GM12878 (cell line): ENCODE measurements at regions not wholly inside any gene's neighbourhood (a gene's known extent, or its start where the extent isn't known, plus 50 kb on each side); places are given as distances from the start of the nearest gene placed in this dataset.

Experiments
- ATAC-seq: fragments of 200-7000 bp; cut with Tn5 transposase; 3 replicates; pipeline ENCODE4 v1.9.1; 2020; ENCODE audit warnings: mild to moderate bottlenecking, moderate library complexity
- BruUV-seq: library from RNA; stranded (reverse); fragments of 400-500 nt; replicated peaks from 2 replicates; lab custom pipeline; 2021; lab: Mats Ljungman, UMichigan
- CTCF ChIA-PET: fragments of 300-600 bp; sonication (Branson Sonifier 250); formaldehyde crosslinking; extraction: SDS; loops from one replicate; lab custom pipeline; 2021; ENCODE audit warnings: inconsistent platforms; lab: Yijun Ruan, JAX
- POLR2A ChIA-PET: fragments of 350-600 bp; formaldehyde crosslinking; extraction: SDS; loops from one replicate; lab custom pipeline; 2021; ENCODE audit warnings: inconsistent platforms; lab: Charles Lee
- RAD21 ChIA-PET: fragments of 300-600 bp; sonication (Branson Sonifier 250); formaldehyde crosslinking; loops from one replicate; lab custom pipeline; 2023; ENCODE audit warnings: antibody characterized with exemption; ENCODE audit not compliant: unreplicated experiment; lab: Charles Lee
- SMC1A ChIA-PET: fragments of 300-600 bp; sonication (Branson Sonifier 250); formaldehyde crosslinking; loops from one replicate; lab custom pipeline; 2023; ENCODE audit not compliant: unreplicated experiment, uncharacterized antibody; lab: Charles Lee
- DNase-seq: peaks from one replicate; pipeline ENCODE4 v3.0.0-alpha.2; 2011; ENCODE audit warnings: low read depth, low spot score
- FAIRE-seq: peaks from 3 replicates; lab custom pipeline; 2011; peaks lifted over from hg19 to GRCh38; lab: Jason Lieb, UNC
- H2AFZ ChIP-seq: 2 replicates; pipeline ENCODE4 v1.6.0; 2011; ENCODE audit warnings: low read depth, low read length, control low read depth; ENCODE audit not compliant: control insufficient read depth
- H3K27ac ChIP-seq: 2 replicates; pipeline ENCODE4 v1.5.1; 2011; ENCODE audit warnings: control low read depth; ENCODE audit not compliant: control insufficient read depth, insufficient read depth
- H3K27me3 ChIP-seq, 2 experiments: replicated peaks in 1 of 2; 2 replicates each; pipeline versions ENCODE4 v1.6.0 to v1.6.1; 2011; ENCODE audit warnings: low read length in 1 of 2; ENCODE audit not compliant: control insufficient read depth in 2 of 2, insufficient read depth in 2 of 2
- H3K36me3 ChIP-seq, 2 experiments: 2 replicates each; pipeline ENCODE4 v1.5.1; 2011; ENCODE audit warnings: low read length in 1 of 2; ENCODE audit not compliant: control insufficient read depth in 2 of 2, insufficient read depth in 2 of 2
- H3K4me1 ChIP-seq: 2 replicates; pipeline ENCODE4 v1.6.1; 2011; ENCODE audit warnings: mild to moderate bottlenecking, low read length, moderate library complexity, mixed read lengths; ENCODE audit not compliant: control insufficient read depth, insufficient read depth
- H3K4me2 ChIP-seq: 2 replicates; pipeline ENCODE4 v1.6.0; 2011; ENCODE audit warnings: control low read depth; ENCODE audit not compliant: control insufficient read depth, insufficient read depth
- H3K4me3 ChIP-seq: fragments of 200-600 bp; sonication (generic); 2 replicates; pipeline ENCODE4 v1.5.1; 2016
- H3K79me2 ChIP-seq: 2 replicates; pipeline ENCODE4 v1.6.0; 2011; ENCODE audit warnings: low read length; ENCODE audit not compliant: control insufficient read depth, insufficient read depth
- H3K9ac ChIP-seq: 2 replicates; pipeline ENCODE4 v1.8.0; 2011; ENCODE audit warnings: low read length, control low read depth, mixed read lengths; ENCODE audit not compliant: control insufficient read depth, insufficient read depth
- H3K9me3 ChIP-seq: replicated peaks from 3 replicates; pipeline ENCODE4 v1.5.1; 2011; ENCODE audit warnings: mild to moderate bottlenecking, low read length; ENCODE audit not compliant: control insufficient read depth, insufficient read depth
- H4K20me1 ChIP-seq: 2 replicates; pipeline ENCODE4 v1.6.0; 2011; ENCODE audit not compliant: control insufficient read depth, insufficient read depth
- CHD1 ChIP-seq: IDR thresholded peaks from 2 replicates; pipeline ENCODE4 v1.6.1; 2012; ENCODE audit warnings: low read depth, low read length, improper control_type of control experiment
- CTCF ChIP-seq, 3 experiments: IDR thresholded peaks in 2 of 3; conservative IDR thresholded peaks in 1 of 3; 2 replicates each; pipeline ENCODE4 v1.5.1; 2011; ENCODE audit warnings: low read depth in 3 of 3, low read length in 3 of 3, mild to moderate bottlenecking in 3 of 3, control low read depth in 2 of 3, moderate library complexity in 2 of 3, inconsistent platforms in 1 of 3, mixed read lengths in 1 of 3; ENCODE audit not compliant: control insufficient read depth in 2 of 3, insufficient read depth in 1 of 3; ENCODE audit errors: extremely low read depth in 1 of 3
- GABPA ChIP-seq: IDR thresholded peaks from 2 replicates; pipeline ENCODE4 v1.6.1; 2014; ENCODE audit warnings: antibody characterized with exemption, low read depth, mild to moderate bottlenecking, inconsistent platforms
- REST ChIP-seq: IDR thresholded peaks from 2 replicates; pipeline ENCODE4 v1.6.1; 2012; ENCODE audit warnings: mild to moderate bottlenecking, low read depth, low read length
- WGBS: methylation state at CpG from one replicate; pipeline ENCODE4 v1.1.6; 2016; ENCODE audit warnings: low lambda C conversion rate; ENCODE audit not compliant: insufficient replicate concordance, insufficient coverage; ENCODE audit errors: missing lambda C conversion rate; 5-methylcytosine and 5-hydroxymethylcytosine counted together
- in situ Hi-C: fragments of 300-500 bp; cut with MboI; formaldehyde crosslinking; loops from 9 replicates; pipeline ENCODE4 v1.14.3; 2018; ENCODE audit warnings: mixed read lengths
- intact Hi-C: fragments of 100-400 bp; cut with micrococcal nuclease; formaldehyde crosslinking; loops from one replicate; pipeline ENCODE4 v1.14.2; 2022; ENCODE audit not compliant: unreplicated experiment

- TF ChIP-seq REST (no peak), CTCF (IDR thresholded peaks at IDR 0.05 in 2 of 3, conservative IDR thresholded peaks at IDR 0.05 in 1 of 3; ENCODE audit: control insufficient read depth in 2 of 3, extremely low read depth in 1 of 3, insufficient read depth in 1 of 3, low read depth in 3 of 3, low read length in 3 of 3) (no peak)
Observed at GRCh38 chr10:78527296-78527695, 493.6 kb downstream of the RPS24 start (continued).

- SMC1A ChIA-PET, result no interaction called here
- FAIRE-seq (no peak), DNase-seq (no peak), ATAC-seq (no peak)
- no peaks in the 10 kb centered on the region for H3K27me3 ChIP-seq
- POLR2A ChIA-PET, result no interaction called here
- H3K9ac ChIP-seq, result no peak overlapping the region
- RAD21 ChIA-PET, result no interaction called here
- WGBS, result 28% methylated on average over 13 of the region's 13 CpGs
- H3K4me2 ChIP-seq, result no peak overlapping the region
- in situ Hi-C loops, result no loop called here
- BruUV-seq, result no TSS peak
- no peak overlapping the region for H3K4me3 ChIP-seq
- TF ChIP-seq CHD1 (no peak), GABPA (no peak)
- no peaks in the 10 kb centered on the region for H3K4me1 ChIP-seq
- no peak overlapping the region for H2AFZ ChIP-seq
- H3K27ac ChIP-seq, result no peak overlapping the region
- no peaks in the 10 kb centered on the region for H4K20me1 ChIP-seq
- no peaks in the 10 kb centered on the region for H3K79me2 ChIP-seq
- intact Hi-C loops, result no loop called here
- no peaks in the 10 kb centered on the region for H3K36me3 ChIP-seq
- no peaks in the 10 kb centered on the region for H3K9me3 ChIP-seq
- CTCF ChIA-PET, result no interaction called here
Observed at GRCh38 chr10:78528749-78529204, 495.1 kb downstream of the RPS24 start.
